ENCODE measurements at regions not wholly inside any gene's neighbourhood (a gene's known extent, or its start where the extent isn't known, plus 50 kb on each side); places are given as distances from the start of the nearest gene placed in this dataset.

- Histone ChIP-seq H2AFZ (no peak overlapping the region), H3K27ac (peak overlapping the region; percentile 16), H3K4me2 (no peak overlapping the region), H3K4me3 (no peak overlapping the region), H4K20me1 (ENCODE audit: insufficient read depth, poor library complexity, severe bottlenecking) (no peaks in the 10 kb centered on the region), H3K9me3 (ENCODE audit: low read depth) (no peaks in the 10 kb centered on the region), H3K79me2 (no peaks in the 10 kb centered on the region), H3K4me1 (ENCODE audit: insufficient read depth) (peaks cover 53% of the 10 kb centered on the region), H3K27me3 (no peaks in the 10 kb centered on the region), H3K36me3 (replicated peaks; ENCODE audit: insufficient read depth, low read depth) (no peaks in the 10 kb centered on the region), H3K9me2 (replicated peaks; ENCODE audit: insufficient read depth) (no peaks in the 10 kb centered on the region)
- TF ChIP-seq CTCF (IDR thresholded peaks at IDR 0.05; ENCODE audit: poor library complexity) (no peak), EZH2phosphoT487 (IDR thresholded peaks at IDR 0.05; ENCODE audit: low read depth, severe bottlenecking, unreplicated experiment) (no peak), EZH2 (IDR thresholded peaks at IDR 0.05; ENCODE audit: borderline replicate concordance) (no peak)
- 87% methylated on average over 15 of the region's 19 CpGs for WGBS (ENCODE audit: low lambda C conversion rate, missing lambda C conversion rate)
- no peak for DNase-seq (ENCODE audit: low spot score)
Observed at GRCh38 chr7:375901-376305, 85.9 kb downstream of the FOXL3 start.

GRCh38 chr7:376306-377079, 86.5 kb downstream of the FOXL3 start:
- no peaks in the 10 kb centered on the region for H4K20me1 ChIP-seq (ENCODE audit: insufficient read depth, poor library complexity, severe bottlenecking)
- no peaks in the 10 kb centered on the region for H3K79me2 ChIP-seq
- no peak overlapping the region for H3K4me2 ChIP-seq
- 88% methylated on average over 27 of the region's 39 CpGs for WGBS (ENCODE audit: low lambda C conversion rate, missing lambda C conversion rate)
- H2AFZ ChIP-seq, result no peak overlapping the region
- no peak overlapping the region for H3K4me3 ChIP-seq
- peaks cover 53% of the 10 kb centered on the region for H3K4me1 ChIP-seq (ENCODE audit: insufficient read depth)
- H3K36me3 ChIP-seq (replicated peaks; ENCODE audit: insufficient read depth, low read depth), result no peaks in the 10 kb centered on the region
- no peak for TF ChIP-seq EZH2phosphoT487 (IDR thresholded peaks at IDR 0.05; ENCODE audit: low read depth, severe bottlenecking, unreplicated experiment)
- no peak for TF ChIP-seq EZH2 (IDR thresholded peaks at IDR 0.05; ENCODE audit: borderline replicate concordance)
- TF ChIP-seq CTCF (IDR thresholded peaks at IDR 0.05; ENCODE audit: poor library complexity), result no peak
- no peaks in the 10 kb centered on the region for H3K27me3 ChIP-seq
- H3K27ac ChIP-seq, result no peak overlapping the region
- no peaks in the 10 kb centered on the region for H3K9me3 ChIP-seq (ENCODE audit: low read depth)
- peak; percentile 43 for DNase-seq (ENCODE audit: low spot score)
- no peaks in the 10 kb centered on the region for H3K9me2 ChIP-seq (replicated peaks; ENCODE audit: insufficient read depth)

GRCh38 chr7:377080-378040, 87.4 kb downstream of the FOXL3 start:
- no peak for TF ChIP-seq EZH2 (IDR thresholded peaks at IDR 0.05; ENCODE audit: borderline replicate concordance)
- no peak for TF ChIP-seq CTCF (IDR thresholded peaks at IDR 0.05; ENCODE audit: poor library complexity)
- no peak for TF ChIP-seq EZH2phosphoT487 (IDR thresholded peaks at IDR 0.05; ENCODE audit: low read depth, severe bottlenecking, unreplicated experiment)
- DNase-seq (ENCODE audit: low spot score), result no peak
- H3K9me3 ChIP-seq (ENCODE audit: low read depth), result no peaks in the 10 kb centered on the region
- no peaks in the 10 kb centered on the region for H4K20me1 ChIP-seq (ENCODE audit: insufficient read depth, poor library complexity, severe bottlenecking)
- no peak overlapping the region for H2AFZ ChIP-seq
- H3K9me2 ChIP-seq (replicated peaks; ENCODE audit: insufficient read depth), result no peaks in the 10 kb centered on the region
- 80% methylated on average over 27 of the region's 35 CpGs for WGBS (ENCODE audit: low lambda C conversion rate, missing lambda C conversion rate)
- no peak overlapping the region for H3K27ac ChIP-seq
- H3K4me3 ChIP-seq, result no peak overlapping the region
- no peaks in the 10 kb centered on the region for H3K36me3 ChIP-seq (replicated peaks; ENCODE audit: insufficient read depth, low read depth)
- H3K4me1 ChIP-seq (ENCODE audit: insufficient read depth), result peaks cover 47% of the 10 kb centered on the region
- H3K4me2 ChIP-seq, result no peak overlapping the region
- no peaks in the 10 kb centered on the region for H3K79me2 ChIP-seq
- H3K27me3 ChIP-seq, result no peaks in the 10 kb centered on the region

Data from hepatocyte (in vitro differentiated cells).